Nephron progenitor cell (in vitro differentiated cells): ENCODE measurements at regions not wholly inside any gene's neighbourhood (a gene's known extent, or its start where the extent isn't known, plus 50 kb on each side); places are given as distances from the start of the nearest gene placed in this dataset.
"Not testable (repeated sequence)": the region's sequence is repeated elsewhere in the genome, so short reads cannot be mapped to it uniquely, and the experiment has no call there.

ENCODE experiments used
- DNase-seq: peaks from one replicate; pipeline ENCODE4 v3.0.0; 2021
- H3K27ac Mint-ChIP-seq: 2 replicates; pipeline ENCODE4 v1.8.0; 2021; ENCODE audit warnings: mild to moderate bottlenecking, moderate library complexity, mixed read lengths
- H3K27me3 Mint-ChIP-seq: 2 replicates; pipeline ENCODE4 v1.8.0; 2021; ENCODE audit warnings: mild to moderate bottlenecking, low read depth, mixed read lengths; ENCODE audit not compliant: poor library complexity
- H3K36me3 Mint-ChIP-seq: 2 replicates; pipeline ENCODE4 v1.8.0; 2021; ENCODE audit warnings: low read depth, mixed read lengths
- H3K4me1 Mint-ChIP-seq: 2 replicates; pipeline ENCODE4 v1.8.0; 2021; ENCODE audit warnings: mixed read lengths
- H3K4me3 Mint-ChIP-seq: 2 replicates; pipeline ENCODE4 v1.8.0; 2021; ENCODE audit warnings: mild to moderate bottlenecking, moderate library complexity, mixed read lengths
- H3K9me3 Mint-ChIP-seq: 2 replicates; pipeline ENCODE4 v1.8.0; 2021; ENCODE audit warnings: mild to moderate bottlenecking, moderate library complexity, mixed read lengths
- TF ChIP-seq, protein P1 (sequence below): fragments of 200-600 bp; sonication (generic); IDR thresholded peaks from 2 replicates; pipeline ENCODE4 v1.5.0; 2021; ENCODE audit warnings: antibody characterized with exemption

DNA sequence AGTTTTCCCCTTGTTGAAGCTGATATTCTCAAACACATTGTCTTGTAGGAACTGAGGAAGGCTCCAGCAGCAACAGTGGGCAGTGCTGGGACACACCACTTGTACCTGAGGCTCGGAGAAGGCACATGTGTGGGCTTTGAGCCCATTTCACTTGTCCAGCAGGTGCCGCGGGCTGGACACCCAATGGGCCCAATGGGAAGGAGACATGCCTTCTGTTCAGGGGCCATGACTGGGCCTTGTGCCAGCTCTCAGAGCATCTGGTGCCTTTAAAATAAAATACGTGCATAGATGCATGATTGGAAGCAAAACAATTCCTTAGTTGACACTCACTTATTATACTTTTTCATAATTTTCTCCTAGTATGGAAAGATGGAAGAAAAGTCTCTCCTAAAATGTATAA is 334.2 kb downstream of the KLF13 start:
- H3K4me3 Mint-ChIP-seq: no peak overlapping the region
- H3K27me3 Mint-ChIP-seq: no peaks in the 10 kb centered on the region

GRCh38 chr15:31665732-31666131 is 339.1 kb downstream of the KLF13 start:
- H3K27me3 Mint-ChIP-seq, H3K4me3 Mint-ChIP-seq, H3K36me3 Mint-ChIP-seq, H3K27ac Mint-ChIP-seq, DNase-seq, H3K4me1 Mint-ChIP-seq: not testable (repeated sequence)
- peaks cover 41% of the 10 kb centered on the region for H3K9me3 Mint-ChIP-seq

More for the DNA sequence above, 334.2 kb downstream of the KLF13 start:
- DNase-seq: no peak
- TF ChIP-seq, protein P1, sequence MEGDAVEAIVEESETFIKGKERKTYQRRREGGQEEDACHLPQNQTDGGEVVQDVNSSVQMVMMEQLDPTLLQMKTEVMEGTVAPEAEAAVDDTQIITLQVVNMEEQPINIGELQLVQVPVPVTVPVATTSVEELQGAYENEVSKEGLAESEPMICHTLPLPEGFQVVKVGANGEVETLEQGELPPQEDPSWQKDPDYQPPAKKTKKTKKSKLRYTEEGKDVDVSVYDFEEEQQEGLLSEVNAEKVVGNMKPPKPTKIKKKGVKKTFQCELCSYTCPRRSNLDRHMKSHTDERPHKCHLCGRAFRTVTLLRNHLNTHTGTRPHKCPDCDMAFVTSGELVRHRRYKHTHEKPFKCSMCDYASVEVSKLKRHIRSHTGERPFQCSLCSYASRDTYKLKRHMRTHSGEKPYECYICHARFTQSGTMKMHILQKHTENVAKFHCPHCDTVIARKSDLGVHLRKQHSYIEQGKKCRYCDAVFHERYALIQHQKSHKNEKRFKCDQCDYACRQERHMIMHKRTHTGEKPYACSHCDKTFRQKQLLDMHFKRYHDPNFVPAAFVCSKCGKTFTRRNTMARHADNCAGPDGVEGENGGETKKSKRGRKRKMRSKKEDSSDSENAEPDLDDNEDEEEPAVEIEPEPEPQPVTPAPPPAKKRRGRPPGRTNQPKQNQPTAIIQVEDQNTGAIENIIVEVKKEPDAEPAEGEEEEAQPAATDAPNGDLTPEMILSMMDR: no peak
- no peaks in the 10 kb centered on the region for H3K36me3 Mint-ChIP-seq
- peaks cover 6% of the 10 kb centered on the region for H3K4me1 Mint-ChIP-seq
- H3K9me3 Mint-ChIP-seq: peaks cover 17% of the 10 kb centered on the region
- no peak overlapping the region for H3K27ac Mint-ChIP-seq

GRCh38 chr15:31669158-31669908 is 342.7 kb downstream of the KLF13 start:
- DNase-seq, H3K27ac Mint-ChIP-seq, H3K4me1 Mint-ChIP-seq, H3K4me3 Mint-ChIP-seq, H3K27me3 Mint-ChIP-seq, H3K36me3 Mint-ChIP-seq: not testable (repeated sequence)
- H3K9me3 Mint-ChIP-seq: peaks cover 47% of the 10 kb centered on the region

DNA sequence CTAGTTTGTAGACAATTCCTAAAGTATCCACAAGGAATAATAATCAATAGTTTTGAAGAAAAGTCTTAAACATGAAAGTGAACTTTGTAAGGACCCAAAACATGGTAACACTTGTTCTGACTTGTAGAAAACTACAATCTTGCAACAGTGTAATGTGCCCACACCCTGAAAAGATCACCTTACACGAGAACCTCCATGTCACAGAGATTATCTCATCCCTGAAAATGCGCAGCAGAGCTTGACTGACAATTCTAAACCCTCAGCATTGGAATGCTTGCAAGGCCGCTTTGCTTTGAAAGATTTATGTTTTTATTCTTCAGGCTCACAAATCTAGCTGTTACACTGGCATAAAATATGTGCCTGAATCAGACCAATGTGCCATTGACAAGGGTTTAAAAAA is 346.6 kb downstream of the KLF13 start:
- not testable (repeated sequence) for H3K27me3 Mint-ChIP-seq, H3K4me1 Mint-ChIP-seq, H3K4me3 Mint-ChIP-seq, DNase-seq, H3K27ac Mint-ChIP-seq
- peaks cover 28% of the 10 kb centered on the region for H3K9me3 Mint-ChIP-seq
- peaks cover 10% of the 10 kb centered on the region for H3K36me3 Mint-ChIP-seq

GRCh38 chr15:31681529-31682259 is 348.6 kb upstream of the CHRNA7 start:
- peaks cover 12% of the 10 kb centered on the region for H3K36me3 Mint-ChIP-seq
- DNase-seq, H3K27me3 Mint-ChIP-seq, H3K4me3 Mint-ChIP-seq, H3K9me3 Mint-ChIP-seq, H3K27ac Mint-ChIP-seq, H3K4me1 Mint-ChIP-seq: not testable (repeated sequence)

GRCh38 chr15:31687088-31687487 is 343.2 kb upstream of the CHRNA7 start:
- DNase-seq, H3K4me1 Mint-ChIP-seq, H3K9me3 Mint-ChIP-seq, H3K4me3 Mint-ChIP-seq, H3K27me3 Mint-ChIP-seq, H3K36me3 Mint-ChIP-seq: not testable (repeated sequence)
- peak overlapping the region; percentile 59 for H3K27ac Mint-ChIP-seq

- not testable (repeated sequence) for DNase-seq, H3K4me1 Mint-ChIP-seq, H3K4me3 Mint-ChIP-seq, H3K27me3 Mint-ChIP-seq, H3K27ac Mint-ChIP-seq, H3K36me3 Mint-ChIP-seq, H3K9me3 Mint-ChIP-seq
Measured at GRCh38 chr15:31696509-31696908, 333.8 kb upstream of the CHRNA7 start.

GRCh38 chr15:31705076-31705678 is 325.1 kb upstream of the CHRNA7 start:
- not testable (repeated sequence) for H3K4me1 Mint-ChIP-seq, H3K36me3 Mint-ChIP-seq, H3K4me3 Mint-ChIP-seq, H3K27me3 Mint-ChIP-seq, DNase-seq, H3K9me3 Mint-ChIP-seq, H3K27ac Mint-ChIP-seq

- H3K9me3 Mint-ChIP-seq, DNase-seq: not testable (repeated sequence)
Measured at GRCh38 chr15:31707944-31708702, 322.2 kb upstream of the CHRNA7 start.

GRCh38 chr15:31708703-31709327 is 321.5 kb upstream of the CHRNA7 start:
- H3K4me3 Mint-ChIP-seq, DNase-seq, H3K27ac Mint-ChIP-seq, H3K4me1 Mint-ChIP-seq, H3K36me3 Mint-ChIP-seq, H3K9me3 Mint-ChIP-seq, H3K27me3 Mint-ChIP-seq: not testable (repeated sequence)

More at GRCh38 chr15:31707944-31708702, 322.2 kb upstream of the CHRNA7 start:
- not testable (repeated sequence) for H3K27me3 Mint-ChIP-seq, H3K4me3 Mint-ChIP-seq, H3K4me1 Mint-ChIP-seq, H3K36me3 Mint-ChIP-seq, H3K27ac Mint-ChIP-seq

DNA sequence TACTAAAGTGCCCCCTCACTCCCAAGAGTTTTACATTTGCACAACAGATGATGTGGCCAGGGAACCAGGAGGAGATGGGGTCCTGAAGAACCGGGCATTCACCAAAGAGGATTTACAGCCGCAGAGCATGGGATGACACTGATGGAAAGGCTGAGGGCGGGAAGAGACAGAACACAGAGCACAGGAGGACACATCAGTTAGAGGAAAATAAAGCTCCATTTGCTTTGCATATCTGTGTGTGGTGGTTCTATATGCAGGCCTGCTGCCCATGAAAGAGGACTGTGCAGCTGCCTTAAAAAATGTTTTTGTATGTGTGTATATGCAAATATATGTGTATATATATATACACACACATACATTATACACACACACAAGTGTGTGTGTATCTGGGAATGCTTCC is 320.8 kb upstream of the CHRNA7 start:
- DNase-seq, H3K4me1 Mint-ChIP-seq, H3K9me3 Mint-ChIP-seq, H3K4me3 Mint-ChIP-seq, H3K27ac Mint-ChIP-seq, H3K27me3 Mint-ChIP-seq, H3K36me3 Mint-ChIP-seq: not testable (repeated sequence)

- not testable (repeated sequence) for H3K36me3 Mint-ChIP-seq, H3K27me3 Mint-ChIP-seq, H3K4me1 Mint-ChIP-seq, H3K4me3 Mint-ChIP-seq, H3K27ac Mint-ChIP-seq, H3K9me3 Mint-ChIP-seq, DNase-seq
Measured at GRCh38 chr15:31710806-31711205, 319.5 kb upstream of the CHRNA7 start.
